SK-N-SH (cell line): ENCODE measurements at regions not wholly inside any gene's neighbourhood (a gene's known extent, or its start where the extent isn't known, plus 50 kb on each side); places are given as distances from the start of the nearest gene placed in this dataset.
"Not testable (repeated sequence)": the region's sequence is repeated elsewhere in the genome, so short reads cannot be mapped to it uniquely, and the experiment has no call there.

ENCODE experiments used
- RCOR1 ChIP-seq: fragments of 150-350 bp; IDR thresholded peaks from 2 replicates; pipeline ENCODE4 v1.6.1; 2017; ENCODE audit warnings: antibody characterized with exemption, low read length
- RFX5 ChIP-seq: IDR thresholded peaks from 2 replicates; pipeline ENCODE4 v1.6.1; 2012; ENCODE audit warnings: mild to moderate bottlenecking, improper control_type of control experiment, low read length

DNA sequence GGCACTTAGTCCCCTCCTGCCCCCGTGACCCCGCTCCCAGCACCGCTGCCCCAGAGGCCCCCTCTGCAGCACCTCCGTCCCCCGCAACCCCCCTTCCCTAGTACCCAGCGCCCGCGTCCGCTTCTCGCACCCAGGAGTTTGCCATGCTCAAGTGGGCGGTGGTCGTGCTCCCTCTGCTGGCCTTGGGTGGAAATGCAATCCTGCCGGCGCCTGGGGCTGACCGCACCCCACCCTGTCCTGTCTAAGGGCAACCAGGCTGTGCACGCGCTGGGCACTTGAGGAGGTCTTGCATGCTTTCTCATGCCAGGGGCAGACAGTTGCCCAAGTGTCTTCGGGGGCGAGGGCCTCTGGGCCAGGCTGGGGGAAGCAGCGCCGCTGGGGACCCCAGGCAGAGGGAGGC is 1544.9 kb upstream of the USP9Y start:
- not testable (repeated sequence) for TF ChIP-seq RFX5, RCOR1
